WTC11 (cell line): ENCODE measurements at regions not wholly inside any gene's neighbourhood (a gene's known extent, or its start where the extent isn't known, plus 50 kb on each side); places are given as distances from the start of the nearest gene placed in this dataset.

Source experiments
- ATAC-seq: fragments of 200-7000 bp; cut with Tn5 transposase; 2 replicates; pipeline ENCODE4 v1.10.0; 2021; ENCODE audit warnings: mild to moderate bottlenecking, moderate library complexity
- CTCF ChIA-PET: fragments of 300-600 bp; sonication (Branson Sonifier 250); formaldehyde crosslinking; loops from one replicate; lab custom pipeline; 2021; ENCODE audit warnings: antibody characterized with exemption; lab: Charles Lee
- POLR2A ChIA-PET: fragments of 350-600 bp; sonication (Branson Sonifier 250); formaldehyde crosslinking; loops from one replicate; lab custom pipeline; 2021; ENCODE audit warnings: antibody characterized with exemption; lab: Charles Lee
- DNase-seq: peaks from one replicate; pipeline ENCODE4 v3.0.0; 2021; ENCODE audit warnings: low spot score
- H3K27ac Mint-ChIP-seq: 2 replicates; pipeline ENCODE4 v1.8.0; 2021; ENCODE audit warnings: mixed read lengths
- H3K27me3 Mint-ChIP-seq: 2 replicates; pipeline ENCODE4 v1.8.0; 2021; ENCODE audit warnings: low read depth, mild to moderate bottlenecking, moderate library complexity, mixed read lengths
- H3K36me3 Mint-ChIP-seq: 2 replicates; pipeline ENCODE4 v1.8.0; 2021; ENCODE audit warnings: mixed read lengths
- H3K4me1 Mint-ChIP-seq: 2 replicates; pipeline ENCODE4 v1.8.0; 2022; ENCODE audit warnings: mixed read lengths
- H3K4me3 Mint-ChIP-seq: 2 replicates; pipeline ENCODE4 v1.8.0; 2021; ENCODE audit warnings: mild to moderate bottlenecking, moderate library complexity, mixed read lengths
- H3K9me3 Mint-ChIP-seq: 2 replicates; pipeline ENCODE4 v1.8.0; 2021; ENCODE audit warnings: mixed read lengths
- CTCF ChIP-seq: fragments of 200-600 bp; IDR thresholded peaks from 2 replicates; pipeline ENCODE4 v1.8.0; 2022; ENCODE audit warnings: antibody characterized with exemption
- ETV6 ChIP-seq: sonication (generic); formaldehyde crosslinking; IDR thresholded peaks from 2 replicates; pipeline ENCODE4 v1.8.1; 2022; ENCODE audit warnings: mild to moderate bottlenecking, missing genetic modification reagents
- FOXP4 ChIP-seq: sonication (generic); formaldehyde crosslinking; IDR thresholded peaks from 2 replicates; pipeline ENCODE4 v1.8.0; 2022; ENCODE audit warnings: mild to moderate bottlenecking, missing genetic modification reagents
- NR1H2 ChIP-seq: sonication (generic); formaldehyde crosslinking; IDR thresholded peaks from 2 replicates; pipeline ENCODE4 v1.9.0; 2021; ENCODE audit warnings: mild to moderate bottlenecking, moderate library complexity, missing genetic modification reagents
- NR2C2 ChIP-seq: sonication (generic); formaldehyde crosslinking; IDR thresholded peaks from 2 replicates; pipeline ENCODE4 v1.8.0; 2022; ENCODE audit warnings: mild to moderate bottlenecking, missing genetic modification reagents
- PRDM15 ChIP-seq: sonication (generic); formaldehyde crosslinking; IDR thresholded peaks from 2 replicates; pipeline ENCODE4 v1.8.0; 2022; ENCODE audit warnings: missing genetic modification reagents
- SMAD4 ChIP-seq: sonication (generic); formaldehyde crosslinking; IDR thresholded peaks from 2 replicates; pipeline ENCODE4 v1.8.0; 2022; ENCODE audit warnings: mild to moderate bottlenecking, missing genetic modification reagents
- TCF7 ChIP-seq: sonication (generic); formaldehyde crosslinking; IDR thresholded peaks from 2 replicates; pipeline ENCODE4 v1.8.0; 2022; ENCODE audit warnings: mild to moderate bottlenecking, low read depth, missing genetic modification reagents, moderate library complexity
- ZBTB21 ChIP-seq: sonication (generic); formaldehyde crosslinking; IDR thresholded peaks from 2 replicates; pipeline ENCODE4 v1.8.1; 2023; ENCODE audit warnings: mild to moderate bottlenecking, missing genetic modification reagents, borderline replicate concordance
- ZBTB43 ChIP-seq: sonication (generic); formaldehyde crosslinking; IDR thresholded peaks from 2 replicates; pipeline ENCODE4 v1.8.1; 2023; ENCODE audit warnings: mild to moderate bottlenecking, missing genetic modification reagents
- ZNF121 ChIP-seq: sonication (generic); formaldehyde crosslinking; IDR thresholded peaks from 2 replicates; pipeline ENCODE4 v1.8.0; 2023; ENCODE audit warnings: missing genetic modification reagents
- ZNF232 ChIP-seq: sonication (generic); formaldehyde crosslinking; IDR thresholded peaks from 2 replicates; pipeline ENCODE4 v1.8.0; 2022; ENCODE audit warnings: mild to moderate bottlenecking, missing genetic modification reagents
- ZNF423 ChIP-seq: fragments of 250-450 bp; sonication (Bioruptor Pico); IDR thresholded peaks from 2 replicates; pipeline ENCODE4 v2.1.2; 2022; ENCODE audit warnings: mild to moderate bottlenecking, moderate library complexity
- ZNF532 ChIP-seq: fragments of 250-450 bp; sonication (Bioruptor Pico); IDR thresholded peaks from 2 replicates; pipeline ENCODE4 v1.9.0; 2021; ENCODE audit warnings: mild to moderate bottlenecking, borderline replicate concordance
- TF ChIP-seq, protein P1 (sequence below): fragments of 250-450 bp; sonication (Bioruptor Pico); IDR thresholded peaks from 2 replicates; pipeline ENCODE4 v1.9.0; 2021; ENCODE audit warnings: moderate library complexity, mild to moderate bottlenecking, inconsistent platforms, borderline replicate concordance
- TF ChIP-seq, protein P2 (sequence below): fragments of 250-450 bp; sonication (Bioruptor Pico); IDR thresholded peaks from 2 replicates; pipeline ENCODE4 v1.9.0; 2021; ENCODE audit warnings: mild to moderate bottlenecking

DNA sequence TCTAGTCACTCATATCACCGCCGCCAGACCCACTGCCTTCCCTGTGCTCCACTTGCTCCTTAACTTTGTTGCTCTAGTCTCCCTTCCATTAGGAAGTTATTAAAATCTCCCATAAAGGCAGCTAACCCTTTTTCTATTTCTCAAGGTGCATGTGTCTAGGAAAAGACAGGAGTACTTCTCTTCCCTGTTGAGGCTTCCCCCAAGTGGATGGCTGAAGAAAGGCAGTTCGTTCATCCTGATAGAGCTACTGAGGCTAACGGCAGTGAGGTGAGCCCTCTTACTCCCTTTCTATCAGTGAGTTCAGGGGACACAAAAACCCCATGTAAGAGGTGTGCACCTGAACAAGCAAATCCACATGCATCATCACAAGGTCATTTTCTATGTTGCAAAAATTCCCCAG lies 397.8 kb downstream of the IGSF11 start:
- H3K9me3 Mint-ChIP-seq: no peaks in the 10 kb centered on the region
- H3K27me3 Mint-ChIP-seq: no peaks in the 10 kb centered on the region
- CTCF ChIA-PET: interaction anchor here (0.6 to 1.6 kb wide), 8 partner anchors 8 to 468 kb away, joined by 3 to 6 read pairs (median 3); no protein-coding TSS in a partner anchor
- ATAC-seq (peak; percentile 79), DNase-seq (no peak)
- H3K4me3 Mint-ChIP-seq: no peak overlapping the region
- TF ChIP-seq CTCF: 0 out of 2 replicates have a peak, but pooled peaks have one; percentile 9
- TF ChIP-seq, protein P1, sequence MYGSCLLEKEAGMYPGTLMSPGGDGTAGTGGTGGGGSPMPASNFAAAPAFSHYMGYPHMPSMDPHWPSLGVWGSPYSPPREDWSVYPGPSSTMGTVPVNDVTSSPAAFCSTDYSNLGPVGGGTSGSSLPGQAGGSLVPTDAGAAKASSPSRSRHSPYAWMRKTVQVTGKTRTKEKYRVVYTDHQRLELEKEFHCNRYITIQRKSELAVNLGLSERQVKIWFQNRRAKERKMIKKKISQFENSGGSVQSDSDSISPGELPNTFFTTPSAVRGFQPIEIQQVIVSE (CRISPR knock-in tag): no peak
- POLR2A ChIA-PET: no interaction called here
- H3K4me1 Mint-ChIP-seq: peaks cover 7% of the 10 kb centered on the region
- H3K36me3 Mint-ChIP-seq: no peaks in the 10 kb centered on the region
- H3K27ac Mint-ChIP-seq: no peak overlapping the region

GRCh38 chr3:118637846-118638245 lies 396.8 kb downstream of the IGSF11 start:
- TF ChIP-seq ZBTB43 (CRISPR knock-in tag) (no peak), PRDM15 (no peak), ZNF532 (CRISPR knock-in tag) (no peak), ZBTB21 (no peak), TCF7 (CRISPR knock-in tag) (no peak), NR1H2 (no peak), ZNF423 (CRISPR knock-in tag) (no peak), ZNF232 (no peak), FOXP4 (CRISPR knock-in tag) (no peak), NR2C2 (no peak), SMAD4 (CRISPR knock-in tag) (no peak), ETV6 (CRISPR knock-in tag) (no peak), ZNF121 (CRISPR knock-in tag) (no peak)
- TF ChIP-seq, protein P2, sequence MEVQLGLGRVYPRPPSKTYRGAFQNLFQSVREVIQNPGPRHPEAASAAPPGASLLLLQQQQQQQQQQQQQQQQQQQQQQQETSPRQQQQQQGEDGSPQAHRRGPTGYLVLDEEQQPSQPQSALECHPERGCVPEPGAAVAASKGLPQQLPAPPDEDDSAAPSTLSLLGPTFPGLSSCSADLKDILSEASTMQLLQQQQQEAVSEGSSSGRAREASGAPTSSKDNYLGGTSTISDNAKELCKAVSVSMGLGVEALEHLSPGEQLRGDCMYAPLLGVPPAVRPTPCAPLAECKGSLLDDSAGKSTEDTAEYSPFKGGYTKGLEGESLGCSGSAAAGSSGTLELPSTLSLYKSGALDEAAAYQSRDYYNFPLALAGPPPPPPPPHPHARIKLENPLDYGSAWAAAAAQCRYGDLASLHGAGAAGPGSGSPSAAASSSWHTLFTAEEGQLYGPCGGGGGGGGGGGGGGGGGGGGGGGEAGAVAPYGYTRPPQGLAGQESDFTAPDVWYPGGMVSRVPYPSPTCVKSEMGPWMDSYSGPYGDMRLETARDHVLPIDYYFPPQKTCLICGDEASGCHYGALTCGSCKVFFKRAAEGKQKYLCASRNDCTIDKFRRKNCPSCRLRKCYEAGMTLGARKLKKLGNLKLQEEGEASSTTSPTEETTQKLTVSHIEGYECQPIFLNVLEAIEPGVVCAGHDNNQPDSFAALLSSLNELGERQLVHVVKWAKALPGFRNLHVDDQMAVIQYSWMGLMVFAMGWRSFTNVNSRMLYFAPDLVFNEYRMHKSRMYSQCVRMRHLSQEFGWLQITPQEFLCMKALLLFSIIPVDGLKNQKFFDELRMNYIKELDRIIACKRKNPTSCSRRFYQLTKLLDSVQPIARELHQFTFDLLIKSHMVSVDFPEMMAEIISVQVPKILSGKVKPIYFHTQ (CRISPR knock-in tag): no peak
- Mint-ChIP-seq H3K36me3 (no peaks in the 10 kb centered on the region), H3K27me3 (no peaks in the 10 kb centered on the region), H3K9me3 (no peaks in the 10 kb centered on the region), H3K4me3 (no peak overlapping the region), H3K27ac (no peak overlapping the region), H3K4me1 (peaks cover 8% of the 10 kb centered on the region)
- ChIA-PET CTCF (interaction anchor here (1.3 to 1.6 kb wide), 4 partner anchors 123 to 469 kb away, joined by 3 to 6 read pairs (median 3); no protein-coding TSS in a partner anchor), POLR2A (no interaction called here)
- DNase-seq: no peak
- ATAC-seq: no peak
